Muscle layer of colon (tissue), 2 donors: ENCODE measurements at regions not wholly inside any gene's neighbourhood (a gene's known extent, or its start where the extent isn't known, plus 50 kb on each side); places are given as distances from the start of the nearest gene placed in this dataset.

Experiments
- H3K27ac ChIP-seq: one replicate; pipeline ENCODE4 v1.7.0; 2013; ENCODE audit warnings: low read depth, mild to moderate bottlenecking, low read length, moderate library complexity
- H3K27me3 ChIP-seq, 2 donors: one replicate each; pipeline ENCODE4 v1.7.0; 2013; ENCODE audit warnings: low read length in 2 of 2, mild to moderate bottlenecking in 2 of 2; ENCODE audit not compliant: insufficient read depth in 2 of 2, control insufficient read depth in 1 of 2
- H3K36me3 ChIP-seq: one replicate; pipeline ENCODE4 v1.7.0; 2013; ENCODE audit warnings: mild to moderate bottlenecking, low read length; ENCODE audit not compliant: insufficient read depth
- H3K4me1 ChIP-seq: one replicate; pipeline ENCODE4 v1.7.0; 2013; ENCODE audit warnings: mild to moderate bottlenecking, low read length; ENCODE audit not compliant: insufficient read depth
- H3K4me3 ChIP-seq, 2 donors: one replicate each; pipeline ENCODE4 v1.7.0; 2013; ENCODE audit warnings: low read length in 2 of 2, low read depth in 1 of 2, mild to moderate bottlenecking in 1 of 2, moderate library complexity in 1 of 2
- H3K9ac ChIP-seq: one replicate; pipeline ENCODE4 v1.7.0; 2013; ENCODE audit warnings: low read length
- H3K9me3 ChIP-seq: one replicate; pipeline ENCODE4 v1.7.0; 2013; ENCODE audit warnings: mild to moderate bottlenecking, low read length
- donor health status: abdominal sarcoma.
- donor health status: Adenocarcinoma of cecum.

GRCh38 chr6:113376847-113377165 is 480.3 kb upstream of the MARCKS start:
- peaks cover 3% of the 10 kb centered on the region for H3K4me1 ChIP-seq
- no peak overlapping the region for H3K4me3 ChIP-seq
- H3K27ac ChIP-seq = no peak overlapping the region
- no peaks in the 10 kb centered on the region for H3K36me3 ChIP-seq
- no peaks in the 10 kb centered on the region for H3K9me3 ChIP-seq
- H3K27me3 ChIP-seq = no peaks in the 10 kb centered on the region
- H3K9ac ChIP-seq = no peak overlapping the region

- no peaks in the 10 kb centered on the region for H3K36me3 ChIP-seq
- no peaks in the 10 kb centered on the region for H3K27me3 ChIP-seq
- no peak overlapping the region for H3K27ac ChIP-seq
- H3K4me3 ChIP-seq = no peak overlapping the region
- no peaks in the 10 kb centered on the region for H3K9me3 ChIP-seq
- H3K4me1 ChIP-seq = peaks cover 3% of the 10 kb centered on the region
- no peak overlapping the region for H3K9ac ChIP-seq
Observed at GRCh38 chr6:113377362-113377942, 479.7 kb upstream of the MARCKS start.

GRCh38 chr6:113380591-113380990 is 476.6 kb upstream of the MARCKS start:
- Histone ChIP-seq H3K36me3 (no peaks in the 10 kb centered on the region), H3K4me3 (no peak overlapping the region), H3K4me1 (peaks cover 3% of the 10 kb centered on the region), H3K9me3 (no peaks in the 10 kb centered on the region), H3K27ac (no peak overlapping the region), H3K27me3 (no peaks in the 10 kb centered on the region), H3K9ac (no peak overlapping the region)

GRCh38 chr6:113381232-113381631 is 475.9 kb upstream of the MARCKS start:
- no peak overlapping the region for H3K4me3 ChIP-seq
- no peak overlapping the region for H3K27ac ChIP-seq
- no peaks in the 10 kb centered on the region for H3K36me3 ChIP-seq
- no peaks in the 10 kb centered on the region for H3K27me3 ChIP-seq
- H3K9ac ChIP-seq = no peak overlapping the region
- H3K9me3 ChIP-seq = no peaks in the 10 kb centered on the region
- H3K4me1 ChIP-seq = peaks cover 3% of the 10 kb centered on the region

GRCh38 chr6:113381959-113382358 is 475.2 kb upstream of the MARCKS start:
- H3K9ac ChIP-seq = no peak overlapping the region
- H3K4me3 ChIP-seq = no peak overlapping the region
- peaks cover under 1% of the 10 kb centered on the region for H3K4me1 ChIP-seq
- no peaks in the 10 kb centered on the region for H3K27me3 ChIP-seq
- no peaks in the 10 kb centered on the region for H3K36me3 ChIP-seq
- H3K9me3 ChIP-seq = no peaks in the 10 kb centered on the region
- no peak overlapping the region for H3K27ac ChIP-seq

GRCh38 chr6:113383701-113384100 is 473.4 kb upstream of the MARCKS start:
- no peak overlapping the region for H3K4me3 ChIP-seq
- H3K27ac ChIP-seq = no peak overlapping the region
- no peaks in the 10 kb centered on the region for H3K4me1 ChIP-seq
- H3K27me3 ChIP-seq = no peaks in the 10 kb centered on the region
- H3K36me3 ChIP-seq = no peaks in the 10 kb centered on the region
- no peaks in the 10 kb centered on the region for H3K9me3 ChIP-seq
- no peak overlapping the region for H3K9ac ChIP-seq

GRCh38 chr6:113385020-113385431 is 472.1 kb upstream of the MARCKS start:
- H3K36me3 ChIP-seq = no peaks in the 10 kb centered on the region
- H3K27me3 ChIP-seq = no peaks in the 10 kb centered on the region
- no peak overlapping the region for H3K4me3 ChIP-seq
- no peak overlapping the region for H3K27ac ChIP-seq
- H3K9ac ChIP-seq = no peak overlapping the region
- H3K4me1 ChIP-seq = no peaks in the 10 kb centered on the region
- no peaks in the 10 kb centered on the region for H3K9me3 ChIP-seq

- H3K36me3 ChIP-seq = no peaks in the 10 kb centered on the region
- no peaks in the 10 kb centered on the region for H3K4me1 ChIP-seq
Observed at GRCh38 chr6:113388996-113389395, 468.1 kb upstream of the MARCKS start.

GRCh38 chr6:113392551-113393055 is 464.5 kb upstream of the MARCKS start:
- no peak overlapping the region for H3K4me3 ChIP-seq
- no peaks in the 10 kb centered on the region for H3K27me3 ChIP-seq
- H3K27ac ChIP-seq = no peak overlapping the region
- peaks cover 4% of the 10 kb centered on the region for H3K4me1 ChIP-seq
- no peaks in the 10 kb centered on the region for H3K9me3 ChIP-seq
- H3K9ac ChIP-seq = no peak overlapping the region
- H3K36me3 ChIP-seq = no peaks in the 10 kb centered on the region

More at GRCh38 chr6:113388996-113389395, 468.1 kb upstream of the MARCKS start:
- H3K9me3 ChIP-seq = no peaks in the 10 kb centered on the region
- no peak overlapping the region for H3K27ac ChIP-seq
- H3K27me3 ChIP-seq = no peaks in the 10 kb centered on the region
- H3K4me3 ChIP-seq = no peak overlapping the region
- H3K9ac ChIP-seq = no peak overlapping the region

- Histone ChIP-seq H3K27me3 (no peaks in the 10 kb centered on the region), H3K9me3 (no peaks in the 10 kb centered on the region), H3K9ac (no peak overlapping the region), H3K4me3 (no peak overlapping the region), H3K27ac (no peak overlapping the region), H3K4me1 (peaks cover 4% of the 10 kb centered on the region), H3K36me3 (no peaks in the 10 kb centered on the region)
Observed at GRCh38 chr6:113394216-113394615, 462.9 kb upstream of the MARCKS start.

GRCh38 chr6:113394729-113395128 is 462.4 kb upstream of the MARCKS start:
- Histone ChIP-seq H3K4me3 (no peak overlapping the region), H3K27me3 (no peaks in the 10 kb centered on the region), H3K9ac (no peak overlapping the region), H3K36me3 (no peaks in the 10 kb centered on the region), H3K4me1 (peaks cover 4% of the 10 kb centered on the region), H3K9me3 (no peaks in the 10 kb centered on the region), H3K27ac (no peak overlapping the region)

- Histone ChIP-seq H3K4me3 (no peak overlapping the region), H3K9ac (no peak overlapping the region), H3K27me3 (no peaks in the 10 kb centered on the region), H3K36me3 (no peaks in the 10 kb centered on the region), H3K27ac (no peak overlapping the region), H3K4me1 (peaks cover 4% of the 10 kb centered on the region), H3K9me3 (no peaks in the 10 kb centered on the region)
Observed at GRCh38 chr6:113396730-113397129, 460.4 kb upstream of the MARCKS start.
